ENCODE measurements at regions not wholly inside any gene's neighbourhood (a gene's known extent, or its start where the extent isn't known, plus 50 kb on each side); places are given as distances from the start of the nearest gene placed in this dataset.
"Not testable (repeated sequence)": the region's sequence is repeated elsewhere in the genome, so short reads cannot be mapped to it uniquely, and the experiment has no call there.

DNA sequence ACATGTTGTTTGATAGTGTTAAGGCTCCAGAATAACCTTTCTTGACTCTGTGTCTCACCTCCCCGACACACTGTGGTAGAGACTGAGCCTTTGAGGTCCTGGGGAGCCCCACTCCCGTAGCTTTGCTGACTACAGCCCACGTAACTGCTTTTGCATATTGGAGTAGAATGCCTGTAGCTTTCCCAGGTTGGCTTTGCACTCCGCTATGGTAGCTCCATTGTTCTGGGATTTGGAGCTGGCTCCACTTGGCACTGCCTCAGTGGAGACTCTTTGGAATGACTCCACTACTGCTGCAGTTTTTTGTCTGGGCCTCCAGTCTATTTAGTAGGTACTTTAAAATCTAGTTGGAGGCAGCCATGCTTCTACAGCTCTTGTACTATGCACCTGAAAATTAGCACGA is 56.2 kb upstream of the ANXA1 start:
- no peak for DNase-seq

- DNase-seq = peak; percentile 19
Observed at GRCh38 chr9:73093740-73094379, 57.8 kb upstream of the ANXA1 start.

GRCh38 chr9:73093016-73093739 is 58.5 kb upstream of the ANXA1 start:
- no peak for DNase-seq

- DNase-seq = no peak
Observed at GRCh38 chr9:73091909-73092308, 59.8 kb upstream of the ANXA1 start.

- DNase-seq = no peak
Observed at GRCh38 chr9:73090214-73090613, 61.5 kb upstream of the ANXA1 start.

DNA sequence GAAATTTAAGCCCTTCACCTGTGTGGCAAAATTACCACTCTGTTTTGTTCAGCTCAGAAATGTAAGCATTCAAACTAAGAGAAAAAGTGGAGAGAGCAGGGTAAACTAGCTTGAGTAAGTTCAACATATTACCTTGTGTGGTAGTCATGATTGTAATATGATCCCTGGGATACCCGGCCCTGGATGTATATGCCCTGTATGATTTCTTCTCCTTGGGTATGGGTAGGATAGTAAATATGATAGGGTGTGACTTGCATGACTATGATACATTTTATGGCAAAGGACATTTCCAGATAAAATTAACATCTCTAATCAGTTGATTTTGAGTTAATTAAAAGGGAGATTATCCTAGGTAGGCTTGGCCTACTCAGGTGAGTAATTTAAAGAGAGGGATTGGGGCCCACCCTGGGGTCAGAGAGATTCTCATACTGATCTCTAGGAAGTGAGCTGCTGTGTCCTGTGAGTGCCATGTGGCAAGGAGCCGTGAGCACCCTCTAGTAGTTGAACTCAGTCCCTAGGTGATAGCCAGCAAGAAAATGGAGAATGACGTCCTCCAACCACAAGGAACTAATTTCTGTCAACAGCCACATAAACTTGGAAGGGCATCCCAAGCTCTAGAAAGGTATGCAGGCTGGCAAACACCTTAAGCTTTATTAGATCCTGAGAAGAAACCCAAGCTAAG is 62.2 kb upstream of the ANXA1 start:
- no peak for DNase-seq

DNA sequence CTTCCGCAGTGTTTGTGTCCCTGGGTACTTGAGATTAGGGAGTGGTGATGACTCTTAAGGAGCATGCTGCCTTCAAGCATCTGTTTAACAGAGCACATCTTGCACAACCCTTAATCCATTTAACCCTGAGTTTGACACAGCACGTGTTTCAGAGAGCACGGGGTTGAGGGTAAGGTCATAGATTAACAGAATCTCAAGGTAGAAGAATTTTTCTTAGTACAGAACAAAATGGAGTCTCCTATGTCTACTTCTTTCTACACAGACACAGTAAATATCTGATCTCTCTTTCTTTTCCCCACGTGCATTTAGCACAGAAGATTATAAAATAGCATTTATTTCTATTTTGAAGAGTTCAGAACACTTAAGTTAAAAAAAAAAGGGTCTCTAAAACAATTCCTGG is 63.8 kb upstream of the ANXA1 start:
- not testable (repeated sequence) for DNase-seq

DNA sequence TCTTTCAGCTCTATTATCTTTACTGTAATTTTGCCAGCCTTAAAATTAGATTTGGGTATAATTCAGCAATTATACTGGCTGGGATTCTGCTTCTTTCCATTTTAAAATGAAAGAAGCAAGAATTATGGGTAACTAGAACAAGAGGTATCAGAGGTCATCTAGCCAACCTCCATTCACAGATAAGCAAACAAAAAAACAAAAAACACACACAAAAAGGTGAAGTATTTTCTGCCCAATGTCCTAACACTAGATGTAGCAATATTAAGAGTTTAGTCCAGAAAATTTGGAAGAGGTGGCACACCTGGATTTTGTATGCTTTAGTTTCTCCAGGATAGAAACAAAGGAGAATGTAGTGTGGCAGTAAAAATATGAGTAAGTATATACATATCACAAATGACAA is 68.1 kb upstream of the ANXA1 start:
- DNase-seq = no peak

DNA sequence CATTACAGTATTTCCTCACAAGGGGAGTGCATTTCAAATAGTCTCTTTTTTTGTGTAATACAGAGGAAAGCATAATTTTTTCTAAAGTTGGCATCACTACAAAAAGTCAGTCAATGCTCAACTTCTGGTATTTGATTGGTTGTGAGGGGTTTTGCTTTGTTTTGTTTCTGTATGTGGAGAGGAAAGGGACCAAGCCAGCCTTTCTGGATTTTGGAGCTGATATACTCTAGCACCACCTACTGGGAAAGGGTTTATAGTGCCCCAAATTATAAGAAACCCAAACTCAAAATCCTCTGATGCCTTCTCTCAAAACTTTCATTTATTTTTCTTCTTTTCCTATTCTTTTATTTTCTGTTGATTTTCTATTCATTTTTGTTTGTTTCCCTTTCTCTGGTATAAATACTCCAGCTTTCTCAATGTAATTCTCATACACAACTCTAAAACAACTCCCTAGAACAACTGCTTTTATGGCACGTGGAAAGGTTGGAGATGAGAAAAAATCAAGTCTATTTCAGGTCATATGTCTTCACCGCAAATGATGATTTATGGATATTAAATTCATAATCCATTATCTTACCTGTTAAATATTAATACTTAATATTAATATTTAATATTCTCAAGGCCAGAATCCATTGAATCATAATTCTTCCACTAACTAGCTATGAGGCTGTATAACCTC is 69.5 kb upstream of the ANXA1 start:
- DNase-seq = peak; percentile 55

GRCh38 chr9:73080110-73080694 is 71.5 kb upstream of the ANXA1 start:
- no peak for DNase-seq

- DNase-seq = no peak
Observed at GRCh38 chr9:73079326-73079725, 72.3 kb upstream of the ANXA1 start.

- DNase-seq = no peak
Observed at GRCh38 chr9:73077625-73078030, 74.0 kb upstream of the ANXA1 start.

GRCh38 chr9:73076970-73077369 is 74.7 kb upstream of the ANXA1 start:
- no peak for DNase-seq

- peak; percentile 30 for DNase-seq
Observed at GRCh38 chr9:73074176-73074708, 77.4 kb upstream of the ANXA1 start.

GRCh38 chr9:73073337-73074175 is 78.1 kb upstream of the ANXA1 start:
- DNase-seq = peak; percentile 25

DNA sequence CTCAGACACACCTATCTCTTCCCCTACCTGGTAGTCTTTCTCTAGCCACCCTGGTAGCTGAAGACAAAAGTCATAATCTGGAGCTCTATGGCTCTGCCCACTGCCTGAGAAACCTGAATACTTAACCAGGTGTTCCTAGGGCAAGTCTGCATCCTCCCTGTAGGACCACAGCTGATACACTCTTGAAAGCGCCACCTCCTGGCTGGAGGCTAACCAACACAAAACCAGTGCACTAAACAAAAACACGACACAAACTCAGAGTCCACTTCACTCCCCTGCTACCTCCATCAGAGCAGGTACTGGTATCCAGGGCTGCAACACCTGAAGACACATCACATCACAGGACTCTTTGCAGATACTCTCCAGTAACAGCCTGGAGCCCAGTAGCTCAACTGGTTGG is 84.6 kb upstream of the ANXA1 start:
- DNase-seq = no peak

DNA sequence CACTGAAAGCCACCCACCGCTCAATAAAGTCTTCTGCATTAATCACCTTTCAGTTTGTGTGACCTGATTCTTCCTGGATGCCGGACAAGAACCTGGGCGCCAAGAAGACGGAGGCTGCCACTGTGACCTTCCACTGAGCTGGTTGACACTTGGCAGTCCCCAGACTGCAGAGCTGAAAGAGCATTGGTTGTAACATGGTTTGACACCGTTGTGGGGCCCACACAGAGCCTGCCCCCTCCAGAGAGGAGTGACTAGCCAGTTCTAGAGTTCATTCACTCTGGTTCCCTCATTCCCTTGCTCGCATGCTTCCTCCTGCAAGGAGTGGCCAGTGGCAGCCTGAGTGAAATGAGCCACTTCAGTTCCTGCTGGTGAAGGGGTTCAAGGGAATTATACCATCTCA is 86.2 kb upstream of the ANXA1 start:
- DNase-seq = no peak

GRCh38 chr9:73064315-73064714 is 87.3 kb upstream of the ANXA1 start:
- DNase-seq = no peak

DNA sequence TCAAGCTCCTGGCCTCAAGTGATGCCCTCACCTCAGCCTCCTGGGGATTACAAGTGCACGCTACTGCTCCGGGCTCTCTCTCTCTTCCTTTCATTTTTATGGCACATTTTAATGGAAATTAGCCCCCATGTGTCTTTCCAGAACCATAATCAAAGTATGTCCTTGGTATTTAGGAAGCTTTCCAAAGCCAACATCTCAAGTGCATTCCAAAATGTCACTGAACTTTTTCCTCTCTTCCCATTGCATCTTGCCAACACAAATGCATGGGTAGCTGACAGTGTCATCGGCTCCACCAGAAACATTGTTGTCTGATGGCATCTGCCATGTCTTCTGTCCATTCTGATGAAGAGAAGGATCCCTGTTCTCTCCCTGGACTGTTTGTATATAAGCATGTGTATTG is 90.5 kb upstream of the ANXA1 start:
- peak; percentile 52 for DNase-seq

GRCh38 chr9:73059247-73059646 is 92.4 kb upstream of the ANXA1 start:
- no peak for DNase-seq

DNA sequence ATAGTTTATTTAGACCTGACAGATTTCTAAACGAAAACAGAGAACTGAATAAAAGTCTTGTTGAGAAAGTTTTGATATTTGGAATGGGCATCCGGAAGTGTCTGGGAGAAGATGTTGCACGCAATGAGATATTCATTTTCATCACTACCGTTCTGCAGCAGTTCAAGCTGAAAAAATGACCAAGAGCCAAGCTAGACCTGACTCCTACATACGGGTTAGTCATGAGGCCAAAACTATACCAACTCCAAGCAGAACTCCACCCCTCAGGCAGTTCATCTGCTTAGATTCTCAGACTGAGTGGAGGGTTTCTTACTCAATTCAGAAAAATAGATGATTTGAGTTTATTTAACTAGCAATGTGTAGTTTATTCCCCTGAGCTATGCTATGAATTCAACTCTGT is 95.4 kb upstream of the ANXA1 start:
- DNase-seq = peak; percentile 19

GRCh38 chr9:73054091-73054490 is 97.6 kb upstream of the ANXA1 start:
- DNase-seq = no peak

Data from fibroblast of skin of back (primary cell).